ENCODE measurements at regions not wholly inside any gene's neighbourhood (a gene's known extent, or its start where the extent isn't known, plus 50 kb on each side); places are given as distances from the start of the nearest gene placed in this dataset.
"Not testable (repeated sequence)": the region's sequence is repeated elsewhere in the genome, so short reads cannot be mapped to it uniquely, and the experiment has no call there.

DNA sequence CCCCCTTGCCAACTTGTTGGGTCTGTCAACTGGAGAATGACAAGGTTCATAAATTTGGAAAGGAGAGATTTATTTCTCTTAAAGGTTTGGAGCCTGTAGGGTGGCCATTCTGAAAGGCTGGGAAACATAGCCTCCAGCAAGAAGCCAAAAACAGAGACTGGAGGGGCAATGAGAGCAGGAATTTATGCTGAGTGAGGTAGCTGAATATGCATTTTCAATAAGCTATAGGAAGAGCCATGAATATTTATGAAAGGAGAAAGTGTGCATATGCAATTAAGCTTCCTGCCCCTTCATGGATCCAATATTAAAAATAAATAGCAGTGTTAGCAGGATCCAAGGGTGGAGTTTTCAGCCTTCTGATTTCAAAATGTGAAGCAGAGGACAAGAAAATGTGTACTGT is 306.1 kb upstream of the LRRC3B start (continued):
- TF ChIP-seq, protein P1, sequence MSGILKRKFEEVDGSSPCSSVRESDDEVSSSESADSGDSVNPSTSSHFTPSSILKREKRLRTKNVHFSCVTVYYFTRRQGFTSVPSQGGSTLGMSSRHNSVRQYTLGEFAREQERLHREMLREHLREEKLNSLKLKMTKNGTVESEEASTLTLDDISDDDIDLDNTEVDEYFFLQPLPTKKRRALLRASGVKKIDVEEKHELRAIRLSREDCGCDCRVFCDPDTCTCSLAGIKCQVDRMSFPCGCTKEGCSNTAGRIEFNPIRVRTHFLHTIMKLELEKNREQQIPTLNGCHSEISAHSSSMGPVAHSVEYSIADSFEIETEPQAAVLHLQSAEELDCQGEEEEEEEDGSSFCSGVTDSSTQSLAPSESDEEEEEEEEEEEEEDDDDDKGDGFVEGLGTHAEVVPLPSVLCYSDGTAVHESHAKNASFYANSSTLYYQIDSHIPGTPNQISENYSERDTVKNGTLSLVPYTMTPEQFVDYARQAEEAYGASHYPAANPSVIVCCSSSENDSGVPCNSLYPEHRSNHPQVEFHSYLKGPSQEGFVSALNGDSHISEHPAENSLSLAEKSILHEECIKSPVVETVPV (CRISPR knock-in tag; IDR thresholded peaks at IDR 0.05): no peak
- TF ChIP-seq ARNTL (CRISPR knock-in tag; IDR thresholded peaks at IDR 0.05; ENCODE audit: borderline replicate concordance, low read depth): no peak
- TF ChIP-seq GLIS3 (CRISPR knock-in tag; IDR thresholded peaks at IDR 0.05): no peak
- TF ChIP-seq ZNF8 (CRISPR knock-in tag; IDR thresholded peaks at IDR 0.05): no peak
- TF ChIP-seq CSDC2 (CRISPR knock-in tag; IDR thresholded peaks at IDR 0.05): no peak
- TF ChIP-seq ESRRG (CRISPR knock-in tag; IDR thresholded peaks at IDR 0.05): no peak

DNA sequence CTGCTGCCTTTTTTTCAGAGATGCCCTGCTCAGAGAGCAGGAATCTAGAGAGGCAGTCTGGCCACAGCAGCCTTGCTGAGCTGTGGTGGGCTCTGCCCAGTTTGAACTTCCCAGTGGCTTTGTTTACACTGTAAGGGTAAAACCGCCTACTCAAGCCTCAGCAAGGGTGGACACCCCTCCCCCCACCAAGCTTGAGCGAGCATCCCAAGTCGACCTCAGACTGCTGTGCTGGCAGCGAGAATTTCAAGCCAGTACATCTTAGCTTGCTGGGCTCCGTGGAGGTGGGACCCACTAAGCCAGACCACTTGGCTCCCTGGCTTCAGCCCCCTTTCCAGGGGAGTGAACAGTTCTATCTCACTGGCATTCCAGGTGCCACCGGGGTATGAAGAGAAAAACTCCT is 298.8 kb upstream of the LRRC3B start:
- not testable (repeated sequence) for ATAC-seq

DNA sequence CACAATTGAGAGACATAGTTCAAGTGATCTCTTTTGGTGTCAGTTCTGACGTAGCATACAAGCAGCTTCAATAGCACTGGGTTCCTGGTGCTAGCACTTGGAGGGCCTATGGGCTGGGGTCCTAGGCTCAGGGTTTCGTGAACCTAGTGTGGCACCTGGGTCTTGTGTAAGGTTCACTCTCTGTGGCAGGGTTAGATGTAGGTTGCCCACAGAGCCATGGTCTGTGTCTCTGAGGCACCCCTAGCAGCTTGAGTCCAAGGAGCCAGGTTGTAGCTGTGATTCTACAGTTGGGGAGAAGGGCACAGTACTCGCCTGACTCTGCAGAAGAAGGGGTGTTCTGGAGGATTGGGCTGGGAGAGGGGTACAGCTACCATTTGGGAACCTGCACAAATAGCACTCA is 282.6 kb upstream of the LRRC3B start:
- TF ChIP-seq ESRRG (CRISPR knock-in tag; IDR thresholded peaks at IDR 0.05): no peak
- no peak for TF ChIP-seq ZNF565 (CRISPR knock-in tag; conservative IDR thresholded peaks at IDR 0.05; ENCODE audit: low read depth)
- TF ChIP-seq, protein P1 (CRISPR knock-in tag; IDR thresholded peaks at IDR 0.05): no peak
- no peak for TF ChIP-seq ARNTL (CRISPR knock-in tag; IDR thresholded peaks at IDR 0.05; ENCODE audit: borderline replicate concordance, low read depth)
- no peak for TF ChIP-seq OSR1 (CRISPR knock-in tag; IDR thresholded peaks at IDR 0.05)
- no peak for TF ChIP-seq RARB (CRISPR knock-in tag; IDR thresholded peaks at IDR 0.05)
- no peak for TF ChIP-seq ZNF8 (CRISPR knock-in tag; IDR thresholded peaks at IDR 0.05)
- TF ChIP-seq ISL1 (CRISPR knock-in tag; IDR thresholded peaks at IDR 0.05): no peak
- TF ChIP-seq, protein P2, sequence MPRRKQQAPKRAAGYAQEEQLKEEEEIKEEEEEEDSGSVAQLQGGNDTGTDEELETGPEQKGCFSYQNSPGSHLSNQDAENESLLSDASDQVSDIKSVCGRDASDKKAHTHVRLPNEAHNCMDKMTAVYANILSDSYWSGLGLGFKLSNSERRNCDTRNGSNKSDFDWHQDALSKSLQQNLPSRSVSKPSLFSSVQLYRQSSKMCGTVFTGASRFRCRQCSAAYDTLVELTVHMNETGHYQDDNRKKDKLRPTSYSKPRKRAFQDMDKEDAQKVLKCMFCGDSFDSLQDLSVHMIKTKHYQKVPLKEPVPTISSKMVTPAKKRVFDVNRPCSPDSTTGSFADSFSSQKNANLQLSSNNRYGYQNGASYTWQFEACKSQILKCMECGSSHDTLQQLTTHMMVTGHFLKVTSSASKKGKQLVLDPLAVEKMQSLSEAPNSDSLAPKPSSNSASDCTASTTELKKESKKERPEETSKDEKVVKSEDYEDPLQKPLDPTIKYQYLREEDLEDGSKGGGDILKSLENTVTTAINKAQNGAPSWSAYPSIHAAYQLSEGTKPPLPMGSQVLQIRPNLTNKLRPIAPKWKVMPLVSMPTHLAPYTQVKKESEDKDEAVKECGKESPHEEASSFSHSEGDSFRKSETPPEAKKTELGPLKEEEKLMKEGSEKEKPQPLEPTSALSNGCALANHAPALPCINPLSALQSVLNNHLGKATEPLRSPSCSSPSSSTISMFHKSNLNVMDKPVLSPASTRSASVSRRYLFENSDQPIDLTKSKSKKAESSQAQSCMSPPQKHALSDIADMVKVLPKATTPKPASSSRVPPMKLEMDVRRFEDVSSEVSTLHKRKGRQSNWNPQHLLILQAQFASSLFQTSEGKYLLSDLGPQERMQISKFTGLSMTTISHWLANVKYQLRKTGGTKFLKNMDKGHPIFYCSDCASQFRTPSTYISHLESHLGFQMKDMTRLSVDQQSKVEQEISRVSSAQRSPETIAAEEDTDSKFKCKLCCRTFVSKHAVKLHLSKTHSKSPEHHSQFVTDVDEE (CRISPR knock-in tag; IDR thresholded peaks at IDR 0.05): no peak
- TF ChIP-seq, protein P3, sequence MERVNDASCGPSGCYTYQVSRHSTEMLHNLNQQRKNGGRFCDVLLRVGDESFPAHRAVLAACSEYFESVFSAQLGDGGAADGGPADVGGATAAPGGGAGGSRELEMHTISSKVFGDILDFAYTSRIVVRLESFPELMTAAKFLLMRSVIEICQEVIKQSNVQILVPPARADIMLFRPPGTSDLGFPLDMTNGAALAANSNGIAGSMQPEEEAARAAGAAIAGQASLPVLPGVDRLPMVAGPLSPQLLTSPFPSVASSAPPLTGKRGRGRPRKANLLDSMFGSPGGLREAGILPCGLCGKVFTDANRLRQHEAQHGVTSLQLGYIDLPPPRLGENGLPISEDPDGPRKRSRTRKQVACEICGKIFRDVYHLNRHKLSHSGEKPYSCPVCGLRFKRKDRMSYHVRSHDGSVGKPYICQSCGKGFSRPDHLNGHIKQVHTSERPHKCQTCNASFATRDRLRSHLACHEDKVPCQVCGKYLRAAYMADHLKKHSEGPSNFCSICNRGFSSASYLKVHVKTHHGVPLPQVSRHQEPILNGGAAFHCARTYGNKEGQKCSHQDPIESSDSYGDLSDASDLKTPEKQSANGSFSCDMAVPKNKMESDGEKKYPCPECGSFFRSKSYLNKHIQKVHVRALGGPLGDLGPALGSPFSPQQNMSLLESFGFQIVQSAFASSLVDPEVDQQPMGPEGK (CRISPR knock-in tag; IDR thresholded peaks at IDR 0.05; ENCODE audit: borderline replicate concordance): no peak
- no peak for TF ChIP-seq CSDC2 (CRISPR knock-in tag; IDR thresholded peaks at IDR 0.05)
- no peak for TF ChIP-seq GLIS3 (CRISPR knock-in tag; IDR thresholded peaks at IDR 0.05)
- no peak for TF ChIP-seq PPARA (CRISPR knock-in tag; IDR thresholded peaks at IDR 0.05; ENCODE audit: borderline replicate concordance)
- ATAC-seq: no peak

DNA sequence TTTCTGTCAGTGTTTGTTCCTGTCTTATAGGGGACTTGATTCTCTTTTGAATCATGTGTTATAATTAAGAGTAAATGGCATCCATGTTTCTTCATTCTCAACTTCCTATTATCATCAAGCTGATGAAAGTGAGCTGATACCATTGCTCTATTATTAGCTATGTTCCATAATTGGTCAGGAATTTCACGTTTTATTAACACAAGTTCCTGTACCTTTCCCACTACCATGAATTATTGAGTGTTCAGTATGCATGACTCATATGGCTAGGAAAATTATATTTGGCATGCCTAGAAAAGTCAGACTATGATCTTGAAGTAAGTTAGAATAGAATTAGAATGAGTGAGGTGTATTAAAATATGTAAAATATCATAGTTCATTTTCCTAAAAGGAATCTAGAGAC is 278.9 kb upstream of the LRRC3B start:
- TF ChIP-seq ISL1 (CRISPR knock-in tag; IDR thresholded peaks at IDR 0.05): peak; percentile 35
- TF ChIP-seq BACH2 (CRISPR knock-in tag; IDR thresholded peaks at IDR 0.05; ENCODE audit: borderline replicate concordance): no peak
- ATAC-seq: no peak

DNA sequence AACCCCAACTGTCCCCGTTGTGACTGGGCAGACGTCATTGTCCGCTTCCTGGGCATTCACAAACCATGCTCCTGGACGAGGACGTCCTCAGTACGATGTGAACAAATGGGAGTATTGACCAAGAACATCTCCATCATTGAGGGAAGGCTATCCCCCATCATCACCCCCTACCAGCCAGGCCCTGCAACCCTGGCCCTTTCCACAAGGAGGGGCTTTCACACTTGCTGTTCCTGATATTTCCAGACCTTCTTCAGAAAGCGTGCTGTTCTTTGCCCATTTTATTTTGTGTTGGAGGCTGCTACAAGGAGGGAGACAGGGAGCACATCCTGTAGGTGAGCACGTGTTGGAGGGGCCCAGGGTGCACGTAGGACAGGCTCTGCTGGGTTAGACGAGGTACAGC is 277.0 kb upstream of the LRRC3B start:
- no peak for ATAC-seq
- TF ChIP-seq, protein P4, sequence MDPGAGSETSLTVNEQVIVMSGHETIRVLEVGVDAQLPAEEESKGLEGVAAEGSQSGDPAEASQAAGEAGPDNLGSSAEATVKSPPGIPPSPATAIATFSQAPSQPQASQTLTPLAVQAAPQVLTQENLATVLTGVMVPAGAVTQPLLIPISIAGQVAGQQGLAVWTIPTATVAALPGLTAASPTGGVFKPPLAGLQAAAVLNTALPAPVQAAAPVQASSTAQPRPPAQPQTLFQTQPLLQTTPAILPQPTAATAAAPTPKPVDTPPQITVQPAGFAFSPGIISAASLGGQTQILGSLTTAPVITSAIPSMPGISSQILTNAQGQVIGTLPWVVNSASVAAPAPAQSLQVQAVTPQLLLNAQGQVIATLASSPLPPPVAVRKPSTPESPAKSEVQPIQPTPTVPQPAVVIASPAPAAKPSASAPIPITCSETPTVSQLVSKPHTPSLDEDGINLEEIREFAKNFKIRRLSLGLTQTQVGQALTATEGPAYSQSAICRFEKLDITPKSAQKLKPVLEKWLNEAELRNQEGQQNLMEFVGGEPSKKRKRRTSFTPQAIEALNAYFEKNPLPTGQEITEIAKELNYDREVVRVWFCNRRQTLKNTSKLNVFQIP (CRISPR knock-in tag; IDR thresholded peaks at IDR 0.05; ENCODE audit: borderline replicate concordance, low read depth): no peak
- no peak for TF ChIP-seq ISL1 (CRISPR knock-in tag; IDR thresholded peaks at IDR 0.05)
- no peak for TF ChIP-seq ZNF70 (CRISPR knock-in tag; IDR thresholded peaks at IDR 0.05)
- no peak for TF ChIP-seq GLIS3 (CRISPR knock-in tag; IDR thresholded peaks at IDR 0.05)
- TF ChIP-seq RARB (CRISPR knock-in tag; IDR thresholded peaks at IDR 0.05): no peak

Measured in SK-N-SH treated with all-trans-retinoic acid at 6 μM for 48 hours (cell line).